HEK293 (cell line): ENCODE measurements at regions not wholly inside any gene's neighbourhood (a gene's known extent, or its start where the extent isn't known, plus 50 kb on each side); places are given as distances from the start of the nearest gene placed in this dataset.

Experiments used
- CTCF ChIA-PET: fragments of 350-600 bp; formaldehyde crosslinking; extraction: SDS; loops from one replicate; lab custom pipeline; 2021; ENCODE audit warnings: antibody characterized with exemption; lab: Yijun Ruan, JAX
- POLR2A ChIA-PET: fragments of 300-600 bp; formaldehyde crosslinking; extraction: SDS; loops from one replicate; lab custom pipeline; 2020; ENCODE audit warnings: antibody characterized with exemption, inconsistent platforms; lab: Yijun Ruan, JAX
- H3K27ac ChIP-seq: fragments of 200-500 bp; sonication (Bioruptor generic); 2 replicates; pipeline ENCODE4 v1.5.1; 2014; ENCODE audit warnings: low read depth, low read length, control low read depth, inconsistent platforms; ENCODE audit errors: extremely low read depth
- H3K36me3 ChIP-seq, 2 experiments: fragments of 200-500 bp in 1 of 2; sonication (Bioruptor generic) in 1 of 2; 1 replicate in 1 of 2; 2 replicates in 1 of 2; pipeline ENCODE4 v1.5.1; 2014 to 2017; ENCODE audit warnings: inconsistent platforms in 2 of 2, low read length in 2 of 2; ENCODE audit not compliant: control insufficient read depth in 2 of 2, insufficient read depth in 1 of 2
- H3K4me1 ChIP-seq: fragments of 200-500 bp; sonication (Bioruptor generic); 2 replicates; pipeline ENCODE4 v1.5.1; 2014; ENCODE audit warnings: mild to moderate bottlenecking, low read length, inconsistent platforms; ENCODE audit not compliant: control insufficient read depth, insufficient read depth
- H3K4me3 ChIP-seq: 2 replicates; pipeline ENCODE4 v1.5.1; 2011; ENCODE audit warnings: low read depth, mild to moderate bottlenecking, control low read depth, low read length, moderate library complexity
- H3K9me3 ChIP-seq: fragments of 200-500 bp; sonication (Bioruptor generic); 2 replicates; pipeline ENCODE4 v1.5.1; 2014; ENCODE audit warnings: low read depth, low read length, inconsistent platforms; ENCODE audit not compliant: control insufficient read depth, insufficient read depth
- GLI4 ChIP-seq: fragments of 450-650 bp; formaldehyde crosslinking; IDR thresholded peaks from 2 replicates; pipeline ENCODE4 v1.5.1; 2016; ENCODE audit warnings: missing biosample characterization, missing genetic modification characterization
- HOXC10 ChIP-seq: sonication (generic); formaldehyde crosslinking; IDR thresholded peaks from 2 replicates; pipeline ENCODE4 v1.8.1; 2023; ENCODE audit warnings: mild to moderate bottlenecking, missing genetic modification reagents
- HOXD13 ChIP-seq: sonication (generic); formaldehyde crosslinking; IDR thresholded peaks from 2 replicates; pipeline ENCODE4 v1.8.0; 2022; ENCODE audit warnings: missing genetic modification reagents, borderline replicate concordance
- MZF1 ChIP-seq: fragments of 450-650 bp; formaldehyde crosslinking; IDR thresholded peaks from 2 replicates; pipeline ENCODE4 v1.5.1; 2017; ENCODE audit warnings: missing biosample characterization, missing genetic modification characterization, borderline replicate concordance
- PATZ1 ChIP-seq: fragments of 450-650 bp; formaldehyde crosslinking; IDR thresholded peaks from 2 replicates; pipeline ENCODE4 v1.5.1; 2016; ENCODE audit warnings: missing biosample characterization, missing genetic modification characterization
- REST ChIP-seq: fragments of 450-650 bp; formaldehyde crosslinking; IDR thresholded peaks from 2 replicates; pipeline ENCODE4 v1.5.1; 2016; ENCODE audit warnings: missing biosample characterization, missing genetic modification characterization
- YY2 ChIP-seq: fragments of 450-650 bp; formaldehyde crosslinking; IDR thresholded peaks from 2 replicates; pipeline ENCODE4 v1.5.1; 2016; ENCODE audit warnings: missing biosample characterization, missing genetic modification characterization
- ZBTB20 ChIP-seq: fragments of 450-650 bp; formaldehyde crosslinking; IDR thresholded peaks from 2 replicates; pipeline ENCODE4 v1.5.1; 2016; ENCODE audit warnings: missing biosample characterization, missing genetic modification characterization
- ZEB2 ChIP-seq: fragments of 450-650 bp; formaldehyde crosslinking; IDR thresholded peaks from 2 replicates; pipeline ENCODE4 v1.5.1; 2016; ENCODE audit warnings: missing biosample characterization, missing genetic modification characterization
- ZFP69B ChIP-seq: fragments of 450-650 bp; formaldehyde crosslinking; IDR thresholded peaks from 2 replicates; pipeline ENCODE4 v1.5.1; 2016; ENCODE audit warnings: missing biosample characterization, missing genetic modification characterization
- ZNF174 ChIP-seq: fragments of 450-650 bp; formaldehyde crosslinking; IDR thresholded peaks from 2 replicates; pipeline ENCODE4 v1.5.0; 2017; ENCODE audit warnings: missing biosample characterization, mild to moderate bottlenecking, missing genetic modification characterization
- ZNF184 ChIP-seq: fragments of 450-650 bp; IDR thresholded peaks from 2 replicates; pipeline ENCODE4 v1.5.1; 2018; ENCODE audit warnings: missing biosample characterization, mild to moderate bottlenecking, missing genetic modification characterization
- ZNF23 ChIP-seq: fragments of 450-650 bp; formaldehyde crosslinking; IDR thresholded peaks from 2 replicates; pipeline ENCODE4 v1.5.1; 2016; ENCODE audit warnings: missing biosample characterization, missing genetic modification characterization, borderline replicate concordance
- ZNF292 ChIP-seq: fragments of 450-650 bp; formaldehyde crosslinking; IDR thresholded peaks from 2 replicates; pipeline ENCODE4 v1.5.1; 2016; ENCODE audit warnings: low read depth, missing biosample characterization, missing genetic modification characterization, borderline replicate concordance
- ZNF350 ChIP-seq: fragments of 450-650 bp; formaldehyde crosslinking; IDR thresholded peaks from 2 replicates; pipeline ENCODE4 v1.5.0; 2017; ENCODE audit warnings: missing biosample characterization, mild to moderate bottlenecking, missing genetic modification characterization
- ZNF354C ChIP-seq: fragments of 450-650 bp; formaldehyde crosslinking; IDR thresholded peaks from 2 replicates; pipeline ENCODE4 v1.5.1; 2016; ENCODE audit warnings: missing biosample characterization, missing genetic modification characterization, low read depth, borderline replicate concordance
- ZNF37A ChIP-seq: fragments of 450-650 bp; IDR thresholded peaks from 2 replicates; pipeline ENCODE4 v1.5.1; 2018; ENCODE audit warnings: missing biosample characterization, missing genetic modification characterization
- ZNF677 ChIP-seq: fragments of 450-650 bp; IDR thresholded peaks from 2 replicates; pipeline ENCODE4 v1.5.0; 2018; ENCODE audit warnings: missing biosample characterization, mild to moderate bottlenecking, missing genetic modification characterization, moderate library complexity
- ZNF747 ChIP-seq: fragments of 450-650 bp; formaldehyde crosslinking; IDR thresholded peaks from 2 replicates; pipeline ENCODE4 v1.5.1; 2016; ENCODE audit warnings: missing biosample characterization, missing genetic modification characterization
- ZNF830 ChIP-seq: fragments of 450-650 bp; IDR thresholded peaks from 2 replicates; pipeline ENCODE4 v1.5.0; 2018; ENCODE audit warnings: missing biosample characterization, missing genetic modification characterization, low read depth, mild to moderate bottlenecking, moderate library complexity
- TF ChIP-seq, protein P1 (sequence below): fragments of 450-650 bp; formaldehyde crosslinking; IDR thresholded peaks from 2 replicates; pipeline ENCODE4 v1.5.1; 2016; ENCODE audit warnings: missing biosample characterization, missing genetic modification characterization
- TF ChIP-seq, protein P2 (sequence below): fragments of 450-650 bp; formaldehyde crosslinking; conservative IDR thresholded peaks from 2 replicates; pipeline ENCODE4 v1.5.1; 2016; ENCODE audit warnings: low read depth, missing biosample characterization, missing genetic modification characterization
- TF ChIP-seq, protein P3 (sequence below): fragments of 450-650 bp; formaldehyde crosslinking; IDR thresholded peaks from 2 replicates; pipeline ENCODE4 v1.5.1; 2016; ENCODE audit warnings: missing biosample characterization, missing genetic modification characterization

- ChIA-PET CTCF (interaction anchor here (1.0 to 3.7 kb wide), 3 partner anchors 26 to 84 kb away, joined by 3 to 20 read pairs (median 6); no protein-coding TSS in a partner anchor), POLR2A (no interaction called here)
- H3K4me1 ChIP-seq = 0 out of 2 replicates have a peak, but pooled peaks cover 6% of the 10 kb centered on the region
- no peak overlapping the region for H3K4me3 ChIP-seq
- H3K27ac ChIP-seq = no peak overlapping the region
- TF ChIP-seq ZEB2 (tag by site-specific recombination) = no peak
- TF ChIP-seq, protein P1, sequence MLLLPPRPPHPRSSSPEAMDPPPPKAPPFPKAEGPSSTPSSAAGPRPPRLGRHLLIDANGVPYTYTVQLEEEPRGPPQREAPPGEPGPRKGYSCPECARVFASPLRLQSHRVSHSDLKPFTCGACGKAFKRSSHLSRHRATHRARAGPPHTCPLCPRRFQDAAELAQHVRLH (tag by site-specific recombination) = no peak
- no peak for TF ChIP-seq ZNF23 (tag by site-specific recombination)
- TF ChIP-seq HOXD13 (CRISPR knock-in tag) = no peak
- no peak for TF ChIP-seq ZFP69B (tag by site-specific recombination)
- TF ChIP-seq ZNF677 = no peak
- no peak for TF ChIP-seq MZF1
- no peak for TF ChIP-seq ZNF747 (tag by site-specific recombination)
- no peak for TF ChIP-seq ZNF830 (tag by site-specific recombination)
- TF ChIP-seq ZNF354C (tag by site-specific recombination) = no peak
- no peak for TF ChIP-seq ZNF174
- no peak for TF ChIP-seq GLI4
- TF ChIP-seq, protein P2, sequence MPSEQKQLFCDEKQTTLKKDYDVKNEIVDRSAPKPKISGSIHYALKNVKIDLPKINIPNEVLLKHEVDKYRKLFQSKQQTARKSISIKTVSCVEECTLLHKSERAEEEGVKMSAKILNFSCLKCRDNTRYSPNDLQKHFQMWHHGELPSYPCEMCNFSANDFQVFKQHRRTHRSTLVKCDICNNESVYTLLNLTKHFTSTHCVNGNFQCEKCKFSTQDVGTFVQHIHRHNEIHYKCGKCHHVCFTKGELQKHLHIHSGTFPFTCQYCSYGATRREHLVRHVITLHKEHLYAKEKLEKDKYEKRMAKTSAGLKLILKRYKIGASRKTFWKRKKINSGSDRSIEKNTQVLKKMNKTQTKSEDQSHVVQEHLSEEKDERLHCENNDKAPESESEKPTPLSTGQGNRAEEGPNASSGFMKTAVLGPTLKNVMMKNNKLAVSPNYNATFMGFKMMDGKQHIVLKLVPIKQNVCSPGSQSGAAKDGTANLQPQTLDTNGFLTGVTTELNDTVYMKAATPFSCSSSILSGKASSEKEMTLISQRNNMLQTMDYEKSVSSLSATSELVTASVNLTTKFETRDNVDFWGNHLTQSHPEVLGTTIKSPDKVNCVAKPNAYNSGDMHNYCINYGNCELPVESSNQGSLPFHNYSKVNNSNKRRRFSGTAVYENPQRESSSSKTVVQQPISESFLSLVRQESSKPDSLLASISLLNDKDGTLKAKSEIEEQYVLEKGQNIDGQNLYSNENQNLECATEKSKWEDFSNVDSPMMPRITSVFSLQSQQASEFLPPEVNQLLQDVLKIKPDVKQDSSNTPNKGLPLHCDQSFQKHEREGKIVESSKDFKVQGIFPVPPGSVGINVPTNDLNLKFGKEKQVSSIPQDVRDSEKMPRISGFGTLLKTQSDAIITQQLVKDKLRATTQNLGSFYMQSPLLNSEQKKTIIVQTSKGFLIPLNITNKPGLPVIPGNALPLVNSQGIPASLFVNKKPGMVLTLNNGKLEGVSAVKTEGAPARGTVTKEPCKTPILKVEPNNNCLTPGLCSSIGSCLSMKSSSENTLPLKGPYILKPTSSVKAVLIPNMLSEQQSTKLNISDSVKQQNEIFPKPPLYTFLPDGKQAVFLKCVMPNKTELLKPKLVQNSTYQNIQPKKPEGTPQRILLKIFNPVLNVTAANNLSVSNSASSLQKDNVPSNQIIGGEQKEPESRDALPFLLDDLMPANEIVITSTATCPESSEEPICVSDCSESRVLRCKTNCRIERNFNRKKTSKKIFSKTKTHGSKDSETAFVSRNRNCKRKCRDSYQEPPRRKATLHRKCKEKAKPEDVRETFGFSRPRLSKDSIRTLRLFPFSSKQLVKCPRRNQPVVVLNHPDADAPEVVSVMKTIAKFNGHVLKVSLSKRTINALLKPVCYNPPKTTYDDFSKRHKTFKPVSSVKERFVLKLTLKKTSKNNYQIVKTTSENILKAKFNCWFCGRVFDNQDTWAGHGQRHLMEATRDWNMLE (tag by site-specific recombination) = no peak
- H3K9me3 ChIP-seq = no peaks in the 10 kb centered on the region
- H3K36me3 ChIP-seq = no peaks in the 10 kb centered on the region
Observed at GRCh38 chr6:138032571-138032970, 74.6 kb downstream of the PERP start.

DNA sequence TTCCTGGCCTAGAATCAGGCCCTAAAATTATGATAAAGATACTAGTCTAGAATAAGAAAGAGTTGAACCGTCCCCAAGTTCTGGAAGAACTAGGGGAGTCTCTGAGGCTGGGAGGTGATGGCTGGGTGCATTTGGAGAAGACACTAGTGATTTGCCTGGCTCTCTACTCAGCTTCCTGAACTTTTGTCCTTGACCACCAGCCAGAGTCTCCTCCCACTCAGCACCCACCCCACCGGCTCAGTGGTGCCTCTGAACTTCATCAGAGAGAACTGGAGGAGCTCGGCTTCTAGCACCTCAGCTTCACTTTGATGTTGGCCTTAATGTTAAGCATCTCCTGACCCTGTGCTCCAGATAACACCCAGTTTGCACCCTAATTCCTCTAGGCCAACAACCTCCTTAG is 73.0 kb downstream of the PERP start:
- ChIA-PET POLR2A (no interaction called here), CTCF (no interaction called here)
- no peak overlapping the region for H3K27ac ChIP-seq
- no peaks in the 10 kb centered on the region for H3K9me3 ChIP-seq
- H3K4me1 ChIP-seq = 0 out of 2 replicates have a peak, but pooled peaks cover 6% of the 10 kb centered on the region
- no peak overlapping the region for H3K4me3 ChIP-seq
- H3K36me3 ChIP-seq = no peaks in the 10 kb centered on the region
- TF ChIP-seq ZNF292 (tag by site-specific recombination) = no peak
- no peak for TF ChIP-seq ZNF350
- TF ChIP-seq ZNF830 (tag by site-specific recombination) = no peak
- no peak for TF ChIP-seq HOXC10
- no peak for TF ChIP-seq ZNF23 (tag by site-specific recombination)
- TF ChIP-seq REST (tag by site-specific recombination) = no peak
- TF ChIP-seq PATZ1 = no peak
- TF ChIP-seq, protein P3, sequence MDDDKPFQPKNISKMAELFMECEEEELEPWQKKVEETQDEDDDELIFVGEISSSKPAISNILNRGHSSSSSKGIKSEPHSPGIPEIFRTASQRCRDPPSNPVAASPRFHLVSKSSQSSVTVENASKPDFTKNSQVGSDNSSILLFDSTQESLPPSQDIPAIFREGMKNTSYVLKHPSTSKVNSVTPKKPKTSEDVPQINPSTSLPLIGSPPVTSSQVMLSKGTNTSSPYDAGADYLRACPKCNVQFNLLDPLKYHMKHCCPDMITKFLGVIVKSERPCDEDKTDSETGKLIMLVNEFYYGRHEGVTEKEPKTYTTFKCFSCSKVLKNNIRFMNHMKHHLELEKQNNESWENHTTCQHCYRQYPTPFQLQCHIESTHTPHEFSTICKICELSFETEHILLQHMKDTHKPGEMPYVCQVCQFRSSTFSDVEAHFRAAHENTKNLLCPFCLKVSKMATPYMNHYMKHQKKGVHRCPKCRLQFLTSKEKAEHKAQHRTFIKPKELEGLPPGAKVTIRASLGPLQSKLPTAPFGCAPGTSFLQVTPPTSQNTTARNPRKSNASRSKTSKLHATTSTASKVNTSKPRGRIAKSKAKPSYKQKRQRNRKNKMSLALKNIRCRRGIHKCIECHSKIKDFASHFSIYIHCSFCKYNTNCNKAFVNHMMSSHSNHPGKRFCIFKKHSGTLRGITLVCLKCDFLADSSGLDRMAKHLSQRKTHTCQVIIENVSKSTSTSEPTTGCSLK = no peak
- TF ChIP-seq YY2 (tag by site-specific recombination) = no peak
- TF ChIP-seq ZBTB20 (tag by site-specific recombination) = no peak
- no peak for TF ChIP-seq ZNF37A (tag by site-specific recombination)
- no peak for TF ChIP-seq ZNF184 (tag by site-specific recombination)
- TF ChIP-seq HOXD13 (CRISPR knock-in tag) = no peak
